IPS-20b (cell line): ENCODE measurements at regions not wholly inside any gene's neighbourhood (a gene's known extent, or its start where the extent isn't known, plus 50 kb on each side); places are given as distances from the start of the nearest gene placed in this dataset.

Experiments
- H3K27ac ChIP-seq: one replicate; pipeline ENCODE4 v1.5.1; 2013; ENCODE audit warnings: low read length
- H3K27me3 ChIP-seq: 2 replicates; pipeline ENCODE4 v1.6.1; 2013; ENCODE audit warnings: mild to moderate bottlenecking, low read length, inconsistent platforms; ENCODE audit not compliant: insufficient read depth
- H3K36me3 ChIP-seq: 2 replicates; pipeline ENCODE4 v1.6.1; 2013; ENCODE audit warnings: low read depth, mild to moderate bottlenecking, inconsistent platforms, low read length, moderate library complexity; ENCODE audit not compliant: insufficient read depth
- H3K4me1 ChIP-seq: 2 replicates; pipeline ENCODE4 v1.6.1; 2013; ENCODE audit warnings: mild to moderate bottlenecking, control low read depth, inconsistent platforms, low read length, moderate library complexity; ENCODE audit not compliant: insufficient read depth
- H3K4me3 ChIP-seq: 2 replicates; pipeline ENCODE4 v1.5.1; 2013; ENCODE audit warnings: mild to moderate bottlenecking, low read length, inconsistent platforms
- H3K9ac ChIP-seq: 2 replicates; pipeline ENCODE4 v1.6.1; 2013; ENCODE audit warnings: low read depth, mild to moderate bottlenecking, inconsistent platforms, low read length, moderate library complexity
- H3K9me3 ChIP-seq: 2 replicates; pipeline ENCODE4 v1.6.1; 2013; ENCODE audit warnings: mild to moderate bottlenecking, low read depth, low read length, inconsistent platforms; ENCODE audit not compliant: insufficient read depth

DNA sequence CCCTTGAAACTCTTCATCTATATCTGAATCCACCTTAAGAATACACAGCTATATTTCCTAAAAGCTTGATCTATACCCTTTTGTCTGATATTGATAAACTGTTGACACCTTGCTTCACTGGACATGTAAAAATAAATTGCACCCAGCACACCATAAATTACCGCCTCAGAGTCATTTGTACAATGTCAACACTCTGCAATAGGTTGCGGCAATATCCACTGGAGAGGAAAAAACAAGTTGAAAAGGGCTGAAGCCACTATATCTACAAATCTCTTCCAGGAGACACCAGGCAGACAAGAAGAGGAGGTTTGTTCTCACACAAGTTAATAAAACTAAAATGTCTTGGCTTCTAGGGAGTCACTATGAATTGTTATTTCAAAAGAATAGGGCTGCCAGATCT is 656.9 kb downstream of the CDH8 start:
- no peak overlapping the region for H3K27ac ChIP-seq
- H3K4me3 ChIP-seq: no peak overlapping the region
- no peak overlapping the region for H3K9ac ChIP-seq
- H3K9me3 ChIP-seq: no peaks in the 10 kb centered on the region
- H3K27me3 ChIP-seq: no peaks in the 10 kb centered on the region
- H3K36me3 ChIP-seq: no peaks in the 10 kb centered on the region
- no peaks in the 10 kb centered on the region for H3K4me1 ChIP-seq

DNA sequence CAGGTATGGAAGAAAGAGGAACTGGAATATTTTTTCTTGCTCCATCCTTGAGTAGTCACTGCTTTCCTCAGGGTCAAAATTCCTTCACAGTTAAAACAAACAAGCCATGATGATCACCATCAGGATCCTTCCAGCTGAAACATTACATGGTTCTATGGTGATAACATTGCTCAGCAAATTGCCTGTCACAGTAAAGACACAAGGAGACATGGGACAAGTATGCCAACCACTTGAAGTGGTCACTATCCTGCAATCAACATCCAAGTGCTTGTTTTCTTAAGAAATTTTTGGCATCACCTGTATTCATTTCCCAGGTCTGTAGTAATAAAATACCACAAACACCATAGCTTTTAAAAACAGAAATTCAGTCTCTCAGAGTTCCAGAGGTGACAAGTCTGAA is 662.2 kb downstream of the CDH8 start:
- no peak overlapping the region for H3K4me3 ChIP-seq
- H3K36me3 ChIP-seq: no peaks in the 10 kb centered on the region
- H3K27me3 ChIP-seq: no peaks in the 10 kb centered on the region
- H3K27ac ChIP-seq: no peak overlapping the region
- H3K4me1 ChIP-seq: no peaks in the 10 kb centered on the region
- no peaks in the 10 kb centered on the region for H3K9me3 ChIP-seq
- no peak overlapping the region for H3K9ac ChIP-seq

DNA sequence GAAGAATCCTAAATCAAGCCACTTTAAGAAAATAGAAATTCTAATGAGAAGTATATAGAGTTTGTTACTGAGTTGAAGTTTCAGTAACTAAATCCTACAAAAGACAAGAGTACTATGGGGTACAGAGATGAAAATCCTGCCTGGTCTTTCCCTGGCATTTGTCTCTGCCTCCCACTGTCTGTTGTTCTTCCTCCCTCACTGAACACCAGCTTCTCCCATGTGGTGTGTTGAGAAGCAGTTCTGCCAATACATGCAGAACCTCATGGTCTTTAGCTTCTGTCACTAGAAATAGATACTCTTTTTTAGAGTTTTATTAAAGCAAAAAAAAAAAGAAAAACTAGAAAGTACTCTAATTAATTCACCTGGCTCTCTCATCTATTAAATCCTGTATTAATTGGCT is 664.4 kb downstream of the CDH8 start:
- H3K36me3 ChIP-seq: no peaks in the 10 kb centered on the region
- H3K4me1 ChIP-seq: no peaks in the 10 kb centered on the region
- no peaks in the 10 kb centered on the region for H3K27me3 ChIP-seq
- no peak overlapping the region for H3K4me3 ChIP-seq
- H3K9ac ChIP-seq: no peak overlapping the region
- H3K9me3 ChIP-seq: no peaks in the 10 kb centered on the region
- H3K27ac ChIP-seq: no peak overlapping the region

DNA sequence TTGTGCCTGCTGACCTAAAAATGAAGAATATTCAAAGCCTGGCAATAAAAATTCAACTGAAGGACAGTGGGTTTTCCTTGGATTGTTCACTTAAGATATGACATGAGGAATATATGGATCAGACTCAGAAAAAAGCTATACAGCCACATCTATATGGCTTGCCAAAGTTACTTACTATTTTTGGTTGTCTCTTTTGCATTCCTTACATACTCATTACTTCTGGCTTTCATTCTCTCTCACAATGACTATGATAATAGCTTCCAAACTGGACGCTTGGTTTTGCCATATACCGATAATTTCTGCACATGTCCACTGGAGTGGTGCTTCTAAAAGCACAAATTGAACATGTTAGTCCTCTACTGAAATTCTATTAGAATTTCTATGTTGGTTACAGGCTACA is 664.9 kb downstream of the CDH8 start:
- Histone ChIP-seq H3K9me3 (no peaks in the 10 kb centered on the region), H3K9ac (no peak overlapping the region), H3K27ac (no peak overlapping the region), H3K4me1 (no peaks in the 10 kb centered on the region), H3K27me3 (no peaks in the 10 kb centered on the region), H3K36me3 (no peaks in the 10 kb centered on the region), H3K4me3 (no peak overlapping the region)

DNA sequence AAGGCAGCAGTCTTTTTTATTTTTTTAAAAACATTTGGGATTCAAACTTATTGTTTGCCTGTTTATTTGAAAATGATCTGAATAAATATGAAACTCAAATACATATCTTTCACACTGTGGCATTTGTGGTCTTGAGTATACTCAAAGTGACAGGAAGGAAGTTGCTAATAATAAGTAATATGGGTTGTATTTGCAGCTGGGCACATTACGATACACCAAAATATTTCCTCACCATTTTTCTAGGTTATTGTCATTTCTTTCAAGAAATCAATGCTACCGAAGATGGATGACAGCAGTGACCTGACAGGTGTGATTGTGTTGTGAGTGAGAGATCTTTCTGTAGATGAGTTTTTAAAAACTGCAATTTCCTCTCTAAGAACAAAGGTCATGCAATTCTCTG is 665.7 kb downstream of the CDH8 start:
- Histone ChIP-seq H3K27me3 (no peaks in the 10 kb centered on the region), H3K4me3 (no peak overlapping the region), H3K36me3 (no peaks in the 10 kb centered on the region), H3K9ac (no peak overlapping the region), H3K27ac (no peak overlapping the region), H3K9me3 (no peaks in the 10 kb centered on the region), H3K4me1 (no peaks in the 10 kb centered on the region)

DNA sequence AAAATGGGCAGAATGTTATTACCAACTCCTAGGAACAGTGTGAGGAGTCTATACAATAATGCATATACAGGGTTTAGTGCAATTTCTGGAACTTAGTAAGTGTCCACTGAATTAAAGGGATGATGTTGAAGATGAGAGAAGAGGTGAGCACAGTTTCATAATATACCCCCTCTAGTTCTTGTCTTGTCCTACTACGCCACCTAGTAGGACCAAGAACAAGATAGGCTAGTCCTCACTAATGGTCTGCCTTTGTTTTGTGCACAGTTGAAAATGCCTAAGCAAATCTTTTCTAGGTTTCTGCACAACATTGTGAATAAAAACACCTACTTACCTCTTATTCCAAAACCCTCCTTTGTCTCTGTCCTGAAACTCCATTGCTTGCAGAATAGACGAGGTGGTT is 670.2 kb downstream of the CDH8 start:
- no peak overlapping the region for H3K9ac ChIP-seq

DNA sequence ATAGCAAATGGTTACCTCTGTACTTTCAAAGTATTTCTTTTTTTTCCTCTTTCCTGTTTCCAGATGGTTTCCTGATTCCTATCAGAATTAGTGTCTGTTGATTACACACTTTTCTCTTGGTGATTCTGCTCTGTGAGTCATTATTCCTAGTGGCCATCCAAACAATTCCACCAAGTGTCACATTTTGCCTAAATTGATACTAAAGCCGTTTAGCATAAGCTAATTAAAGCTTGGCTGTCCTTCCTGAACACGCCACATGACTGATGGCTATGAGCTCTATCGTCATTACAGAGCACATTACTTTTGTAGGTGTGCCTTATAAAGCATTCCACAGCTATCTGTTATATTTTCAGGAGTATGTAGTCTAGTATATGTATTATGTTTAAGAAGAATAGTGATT is 671.2 kb downstream of the CDH8 start:
- Histone ChIP-seq H3K27ac (no peak overlapping the region), H3K4me3 (no peak overlapping the region), H3K4me1 (no peaks in the 10 kb centered on the region), H3K9ac (no peak overlapping the region), H3K36me3 (no peaks in the 10 kb centered on the region), H3K27me3 (no peaks in the 10 kb centered on the region), H3K9me3 (no peaks in the 10 kb centered on the region)

More for the DNA sequence above, 670.2 kb downstream of the CDH8 start:
- no peaks in the 10 kb centered on the region for H3K36me3 ChIP-seq
- H3K27ac ChIP-seq: no peak overlapping the region
- H3K4me1 ChIP-seq: no peaks in the 10 kb centered on the region
- no peaks in the 10 kb centered on the region for H3K9me3 ChIP-seq
- no peaks in the 10 kb centered on the region for H3K27me3 ChIP-seq
- H3K4me3 ChIP-seq: no peak overlapping the region

DNA sequence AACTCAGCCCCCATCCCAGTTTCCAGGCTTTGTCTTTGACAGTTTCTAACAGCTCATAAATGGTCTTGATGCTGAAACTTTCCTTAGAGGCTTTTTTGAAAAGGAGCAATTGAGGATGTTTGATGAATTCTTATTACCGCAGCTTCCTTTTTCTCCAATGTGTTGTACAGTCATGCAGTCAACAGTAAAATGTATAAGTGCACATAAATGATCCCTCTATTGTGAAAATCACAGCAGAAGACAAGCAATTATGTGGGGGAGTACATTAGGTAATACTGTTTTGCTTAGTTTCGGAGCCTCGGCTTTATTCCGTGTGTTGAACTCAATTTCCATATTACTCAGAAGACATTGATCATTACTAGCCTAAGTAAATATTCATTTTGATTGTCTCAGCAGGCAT is 673.7 kb downstream of the CDH8 start:
- no peaks in the 10 kb centered on the region for H3K36me3 ChIP-seq
- H3K27me3 ChIP-seq: no peaks in the 10 kb centered on the region
- no peak overlapping the region for H3K4me3 ChIP-seq
- H3K27ac ChIP-seq: no peak overlapping the region
- H3K9me3 ChIP-seq: no peaks in the 10 kb centered on the region
- no peaks in the 10 kb centered on the region for H3K4me1 ChIP-seq
- no peak overlapping the region for H3K9ac ChIP-seq

DNA sequence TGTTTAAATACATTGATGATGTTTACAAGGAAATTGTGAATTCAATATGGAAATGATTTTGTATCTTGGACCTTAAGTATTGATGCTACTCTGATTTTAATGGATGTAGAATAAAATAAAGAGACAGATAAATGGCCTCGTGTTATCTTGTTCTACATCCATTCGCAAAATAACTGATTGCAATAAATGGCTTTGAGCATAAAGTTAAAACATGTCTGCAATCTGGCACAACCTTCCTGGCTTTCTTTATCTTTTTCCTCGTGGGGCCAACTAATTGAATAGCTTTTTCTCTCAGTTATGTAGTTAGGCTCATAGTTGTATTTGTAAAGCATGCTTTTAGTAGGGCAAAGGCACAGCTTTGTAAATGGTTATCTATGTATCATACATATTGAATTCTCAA is 691.4 kb downstream of the CDH8 start:
- Histone ChIP-seq H3K27ac (no peak overlapping the region), H3K9me3 (no peaks in the 10 kb centered on the region), H3K4me1 (no peaks in the 10 kb centered on the region), H3K4me3 (no peak overlapping the region), H3K9ac (no peak overlapping the region), H3K27me3 (no peaks in the 10 kb centered on the region), H3K36me3 (no peaks in the 10 kb centered on the region)

DNA sequence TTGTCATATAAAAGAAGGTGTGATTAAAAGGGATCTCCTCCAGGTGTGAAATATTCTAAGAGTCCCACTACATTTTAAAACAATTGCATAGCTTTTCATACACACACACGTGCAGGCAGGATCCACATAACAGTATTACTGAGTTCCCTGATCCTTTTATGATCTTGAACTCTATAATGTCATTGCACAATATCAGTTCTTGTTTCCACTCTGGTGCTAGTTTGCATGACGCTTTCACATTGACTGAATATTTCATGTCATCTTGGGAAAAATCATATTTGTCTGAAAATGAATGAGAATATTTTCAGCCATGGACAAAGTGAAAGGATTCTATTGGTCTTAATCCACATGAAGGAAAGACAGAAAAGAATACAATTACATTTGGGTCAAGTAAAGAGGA is 703.8 kb downstream of the CDH8 start:
- H3K36me3 ChIP-seq: no peaks in the 10 kb centered on the region
- no peaks in the 10 kb centered on the region for H3K9me3 ChIP-seq
- H3K4me1 ChIP-seq: no peaks in the 10 kb centered on the region; the same call in 1 of the 2 replicates
- no peak overlapping the region for H3K4me3 ChIP-seq
- no peaks in the 10 kb centered on the region for H3K27me3 ChIP-seq
- H3K9ac ChIP-seq: no peak overlapping the region
- H3K27ac ChIP-seq: no peak overlapping the region

DNA sequence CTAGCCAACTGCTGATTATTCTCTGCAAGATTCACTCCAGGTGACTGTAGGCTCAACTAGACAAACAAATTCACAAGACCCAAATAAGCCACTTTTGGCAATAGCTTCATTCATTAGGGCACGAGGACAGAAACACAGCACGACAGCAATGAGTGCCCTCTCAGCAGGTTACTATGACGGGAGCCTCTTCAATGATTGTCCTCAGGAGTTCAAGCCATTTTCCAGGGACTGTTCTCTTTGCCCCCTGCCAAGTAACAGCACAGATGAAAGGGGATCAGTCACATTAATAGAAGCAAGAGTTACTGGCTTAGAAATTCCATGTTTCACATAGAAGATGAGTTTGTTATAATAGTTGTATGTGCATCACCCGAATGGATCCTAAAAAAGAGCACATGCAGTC is 712.2 kb downstream of the CDH8 start:
- Histone ChIP-seq H3K4me3 (no peak overlapping the region), H3K27ac (no peak overlapping the region), H3K36me3 (no peaks in the 10 kb centered on the region), H3K27me3 (no peaks in the 10 kb centered on the region), H3K4me1 (peaks cover 2% of the 10 kb centered on the region; the same call in 1 of the 2 replicates), H3K9me3 (no peaks in the 10 kb centered on the region), H3K9ac (no peak overlapping the region)

DNA sequence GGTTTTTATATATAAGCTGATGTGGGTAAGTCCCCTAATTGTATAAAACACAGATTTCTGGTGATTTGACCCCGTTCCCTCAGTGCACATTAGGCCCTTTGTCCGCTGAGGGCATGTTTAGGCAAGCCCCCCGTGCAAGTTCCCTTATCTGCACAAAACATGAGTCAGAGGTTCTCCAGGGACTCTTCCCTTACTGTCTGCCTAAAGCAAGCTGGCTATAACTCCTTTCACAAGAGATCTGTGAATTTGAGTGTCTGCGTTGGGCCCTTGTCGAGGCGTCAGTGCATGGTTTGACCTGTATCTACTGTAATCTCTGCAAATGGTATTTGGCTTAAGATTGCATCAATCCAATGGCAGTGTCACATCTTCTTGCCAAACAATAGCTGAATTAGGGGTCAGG is 712.8 kb downstream of the CDH8 start:
- Histone ChIP-seq H3K27ac (no peak overlapping the region), H3K4me3 (no peak overlapping the region), H3K9me3 (no peaks in the 10 kb centered on the region), H3K27me3 (no peaks in the 10 kb centered on the region), H3K4me1 (peaks cover 2% of the 10 kb centered on the region; the same call in 1 of the 2 replicates), H3K9ac (no peak overlapping the region), H3K36me3 (no peaks in the 10 kb centered on the region)

DNA sequence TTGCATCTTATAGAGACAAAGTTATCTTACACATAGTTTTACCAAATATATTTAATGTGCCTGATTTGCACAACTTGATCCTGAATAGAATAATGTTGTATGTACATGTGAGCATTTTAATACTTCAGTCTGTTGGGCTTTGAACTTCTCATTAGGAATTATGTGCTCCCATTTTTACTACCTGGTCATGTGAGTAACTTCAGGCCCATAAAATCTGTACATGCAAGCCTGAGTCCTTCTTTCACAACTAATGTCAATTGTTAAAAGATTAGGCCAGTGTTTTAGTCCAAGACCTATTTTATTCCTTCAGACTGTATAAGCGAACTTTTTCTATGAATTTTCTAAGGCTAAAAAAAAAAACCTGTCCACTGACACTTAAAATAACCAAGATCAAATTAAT is 715.4 kb downstream of the CDH8 start:
- no peaks in the 10 kb centered on the region for H3K27me3 ChIP-seq
- peaks cover 2% of the 10 kb centered on the region; the same call in 1 of the 2 replicates for H3K4me1 ChIP-seq
- H3K27ac ChIP-seq: no peak overlapping the region
- no peak overlapping the region for H3K4me3 ChIP-seq
- H3K9me3 ChIP-seq: no peaks in the 10 kb centered on the region; the same call in 1 of the 2 replicates
- H3K9ac ChIP-seq: no peak overlapping the region
- H3K36me3 ChIP-seq: no peaks in the 10 kb centered on the region
